Neural cell (in vitro differentiated cells): ENCODE measurements at regions not wholly inside any gene's neighbourhood (a gene's known extent, or its start where the extent isn't known, plus 50 kb on each side); places are given as distances from the start of the nearest gene placed in this dataset.

ENCODE experiments used
- H2AFZ ChIP-seq: fragments of 200-600, 300-800 bp; sonication (generic), shearing (Covaris generic); 2 replicates; pipeline ENCODE4 v1.6.0; 2014; ENCODE audit warnings: low read depth, mild to moderate bottlenecking, antibody characterized with exemption, low read length, moderate library complexity
- H3F3A ChIP-seq: fragments of 200-600 bp; shearing (Covaris generic); 2 replicates; pipeline ENCODE4 v1.6.1; 2016; ENCODE audit warnings: mild to moderate bottlenecking, moderate library complexity, mixed read lengths, antibody characterized with exemption, low read length; ENCODE audit not compliant: insufficient read depth, poor library complexity, severe bottlenecking
- H3K27ac ChIP-seq: fragments of 200-600, 300-800 bp; sonication (generic), shearing (Covaris generic); 2 replicates; pipeline ENCODE4 v1.5.1; 2014; ENCODE audit warnings: mild to moderate bottlenecking, low read length, moderate library complexity
- H3K27me3 ChIP-seq: fragments of 300-800, 200-600 bp; sonication (generic), shearing (Covaris generic); 2 replicates; pipeline ENCODE4 v1.6.0; 2014; ENCODE audit warnings: mild to moderate bottlenecking, low read depth, low read length, moderate library complexity; ENCODE audit not compliant: insufficient read depth
- H3K36me3 ChIP-seq: fragments of 300-800, 200-600 bp; sonication (generic), shearing (Covaris generic); 2 replicates; pipeline ENCODE4 v1.5.1; 2014; ENCODE audit warnings: mild to moderate bottlenecking, antibody characterized with exemption, low read length, moderate library complexity; ENCODE audit not compliant: insufficient read depth
- H3K4me2 ChIP-seq: fragments of 300-800, 200-600 bp; sonication (generic), shearing (Covaris generic); 2 replicates; pipeline ENCODE4 v1.6.0; 2014; ENCODE audit warnings: mild to moderate bottlenecking, low read length
- H3K4me3 ChIP-seq: fragments of 300-800, 200-600 bp; sonication (generic), shearing (Covaris generic); 2 replicates; pipeline ENCODE4 v1.5.1; 2014; ENCODE audit warnings: mild to moderate bottlenecking, low read length, moderate library complexity
- H3K79me2 ChIP-seq: fragments of 200-600 bp; shearing (Covaris generic); replicated peaks from 2 replicates; pipeline ENCODE4 v1.6.0; 2014; ENCODE audit warnings: mild to moderate bottlenecking, low read length, moderate library complexity; ENCODE audit not compliant: insufficient read depth
- H3K9ac ChIP-seq: fragments of 300-800, 200-600 bp; sonication (generic), shearing (Covaris generic); 2 replicates; pipeline ENCODE4 v1.6.1; 2016; ENCODE audit warnings: mild to moderate bottlenecking, low read length, mixed read lengths
- H3K9me2 ChIP-seq: fragments of 200-600 bp; shearing (Covaris generic); 2 replicates; pipeline ENCODE4 v1.6.1; 2016; ENCODE audit warnings: mild to moderate bottlenecking, low read length, mixed read lengths; ENCODE audit not compliant: insufficient read depth
- H3K9me3 ChIP-seq: fragments of 200-600, 300-800 bp; sonication (generic), shearing (Covaris generic); 2 replicates; pipeline ENCODE4 v1.6.1; 2016; ENCODE audit warnings: mild to moderate bottlenecking, mixed run types, low read length, moderate library complexity, mixed read lengths
- H4K20me1 ChIP-seq: fragments of 200-600 bp; shearing (Covaris generic); 2 replicates; pipeline ENCODE4 v1.6.1; 2016; ENCODE audit warnings: mild to moderate bottlenecking, mixed run types; ENCODE audit not compliant: insufficient read depth
- EP300 ChIP-seq: fragments of 450-650 bp; conservative IDR thresholded peaks from 2 replicates; pipeline ENCODE4 v1.6.1; 2014; ENCODE audit warnings: antibody characterized with exemption, mild to moderate bottlenecking, moderate library complexity; ENCODE audit not compliant: poor library complexity, severe bottlenecking
- EZH2 ChIP-seq: fragments of 200-600, 300-800 bp; shearing (Covaris generic), sonication (generic); IDR thresholded peaks from 2 replicates; pipeline ENCODE4 v1.6.1; 2014; ENCODE audit warnings: antibody characterized with exemption, low read length, borderline replicate concordance, mild to moderate bottlenecking; ENCODE audit not compliant: insufficient read depth, poor library complexity, severe bottlenecking
- MXI1 ChIP-seq: fragments of 450-650 bp; conservative IDR thresholded peaks from 2 replicates; pipeline ENCODE4 v1.6.1; 2014; ENCODE audit warnings: antibody characterized with exemption, mild to moderate bottlenecking; ENCODE audit not compliant: poor library complexity, severe bottlenecking
- POLR2AphosphoS5 ChIP-seq: IDR thresholded peaks from 2 replicates; pipeline ENCODE4 v1.6.1; 2012
- RAD21 ChIP-seq: fragments of 450-650 bp; conservative IDR thresholded peaks from 2 replicates; pipeline ENCODE4 v1.6.1; 2014; ENCODE audit warnings: antibody characterized with exemption, mild to moderate bottlenecking, moderate library complexity
- SMC3 ChIP-seq: fragments of 450-650 bp; conservative IDR thresholded peaks from 2 replicates; pipeline ENCODE4 v1.6.1; 2014; ENCODE audit warnings: antibody characterized with exemption, mild to moderate bottlenecking, moderate library complexity; ENCODE audit not compliant: poor library complexity
- TAF1 ChIP-seq: IDR thresholded peaks from 2 replicates; pipeline ENCODE4 v1.6.1; 2012; ENCODE audit warnings: low read depth
- TF ChIP-seq, protein P1 (sequence below): fragments of 450-650 bp; IDR thresholded peaks from 2 replicates; pipeline ENCODE4 v1.5.1; 2014; ENCODE audit warnings: antibody characterized with exemption, mild to moderate bottlenecking, moderate library complexity; ENCODE audit not compliant: poor library complexity, severe bottlenecking
- TF ChIP-seq, protein P2 (sequence below): IDR thresholded peaks from 2 replicates; pipeline ENCODE4 v1.6.1; 2012; ENCODE audit warnings: borderline replicate concordance

DNA sequence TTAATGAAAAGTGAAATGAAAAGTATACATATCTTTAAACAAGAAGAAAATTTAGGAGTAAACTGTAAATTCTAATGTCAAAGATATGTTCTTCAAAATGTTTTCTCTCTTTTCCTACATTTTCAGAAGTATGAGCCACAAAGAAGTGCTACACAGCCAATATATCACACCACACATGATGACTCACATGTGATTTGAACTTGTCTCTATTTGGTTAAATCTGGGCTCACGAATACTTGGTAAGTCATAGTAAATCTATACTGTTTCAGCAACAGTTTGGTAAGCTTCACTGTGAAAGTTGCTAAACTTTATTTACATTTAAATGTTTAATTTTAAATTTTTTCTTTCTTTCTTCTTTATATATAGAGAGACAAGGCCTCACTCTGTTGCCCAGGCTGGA, 380.6 kb upstream of the IGFBP3 start:
- no peak overlapping the region for H3K4me2 ChIP-seq
- no peaks in the 10 kb centered on the region for H3K9me2 ChIP-seq
- no peaks in the 10 kb centered on the region for H3F3A ChIP-seq
- H3K27ac ChIP-seq = no peak overlapping the region
- no peak overlapping the region for H2AFZ ChIP-seq
- TF ChIP-seq MXI1 (no peak), TAF1 (no peak)
- H3K9me3 ChIP-seq = no peaks in the 10 kb centered on the region
- no peaks in the 10 kb centered on the region for H4K20me1 ChIP-seq
- no peak overlapping the region for H3K9ac ChIP-seq
- H3K36me3 ChIP-seq = no peaks in the 10 kb centered on the region
- no peak overlapping the region for H3K4me3 ChIP-seq
- no peaks in the 10 kb centered on the region for H3K27me3 ChIP-seq
- no peaks in the 10 kb centered on the region for H3K79me2 ChIP-seq

- TF ChIP-seq SMC3 = no peak
- TF ChIP-seq MXI1 = no peak
- TF ChIP-seq EZH2 = no peak
- TF ChIP-seq, protein P1, sequence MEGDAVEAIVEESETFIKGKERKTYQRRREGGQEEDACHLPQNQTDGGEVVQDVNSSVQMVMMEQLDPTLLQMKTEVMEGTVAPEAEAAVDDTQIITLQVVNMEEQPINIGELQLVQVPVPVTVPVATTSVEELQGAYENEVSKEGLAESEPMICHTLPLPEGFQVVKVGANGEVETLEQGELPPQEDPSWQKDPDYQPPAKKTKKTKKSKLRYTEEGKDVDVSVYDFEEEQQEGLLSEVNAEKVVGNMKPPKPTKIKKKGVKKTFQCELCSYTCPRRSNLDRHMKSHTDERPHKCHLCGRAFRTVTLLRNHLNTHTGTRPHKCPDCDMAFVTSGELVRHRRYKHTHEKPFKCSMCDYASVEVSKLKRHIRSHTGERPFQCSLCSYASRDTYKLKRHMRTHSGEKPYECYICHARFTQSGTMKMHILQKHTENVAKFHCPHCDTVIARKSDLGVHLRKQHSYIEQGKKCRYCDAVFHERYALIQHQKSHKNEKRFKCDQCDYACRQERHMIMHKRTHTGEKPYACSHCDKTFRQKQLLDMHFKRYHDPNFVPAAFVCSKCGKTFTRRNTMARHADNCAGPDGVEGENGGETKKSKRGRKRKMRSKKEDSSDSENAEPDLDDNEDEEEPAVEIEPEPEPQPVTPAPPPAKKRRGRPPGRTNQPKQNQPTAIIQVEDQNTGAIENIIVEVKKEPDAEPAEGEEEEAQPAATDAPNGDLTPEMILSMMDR = no peak
- TF ChIP-seq POLR2AphosphoS5 = no peak
- TF ChIP-seq, protein P2, sequence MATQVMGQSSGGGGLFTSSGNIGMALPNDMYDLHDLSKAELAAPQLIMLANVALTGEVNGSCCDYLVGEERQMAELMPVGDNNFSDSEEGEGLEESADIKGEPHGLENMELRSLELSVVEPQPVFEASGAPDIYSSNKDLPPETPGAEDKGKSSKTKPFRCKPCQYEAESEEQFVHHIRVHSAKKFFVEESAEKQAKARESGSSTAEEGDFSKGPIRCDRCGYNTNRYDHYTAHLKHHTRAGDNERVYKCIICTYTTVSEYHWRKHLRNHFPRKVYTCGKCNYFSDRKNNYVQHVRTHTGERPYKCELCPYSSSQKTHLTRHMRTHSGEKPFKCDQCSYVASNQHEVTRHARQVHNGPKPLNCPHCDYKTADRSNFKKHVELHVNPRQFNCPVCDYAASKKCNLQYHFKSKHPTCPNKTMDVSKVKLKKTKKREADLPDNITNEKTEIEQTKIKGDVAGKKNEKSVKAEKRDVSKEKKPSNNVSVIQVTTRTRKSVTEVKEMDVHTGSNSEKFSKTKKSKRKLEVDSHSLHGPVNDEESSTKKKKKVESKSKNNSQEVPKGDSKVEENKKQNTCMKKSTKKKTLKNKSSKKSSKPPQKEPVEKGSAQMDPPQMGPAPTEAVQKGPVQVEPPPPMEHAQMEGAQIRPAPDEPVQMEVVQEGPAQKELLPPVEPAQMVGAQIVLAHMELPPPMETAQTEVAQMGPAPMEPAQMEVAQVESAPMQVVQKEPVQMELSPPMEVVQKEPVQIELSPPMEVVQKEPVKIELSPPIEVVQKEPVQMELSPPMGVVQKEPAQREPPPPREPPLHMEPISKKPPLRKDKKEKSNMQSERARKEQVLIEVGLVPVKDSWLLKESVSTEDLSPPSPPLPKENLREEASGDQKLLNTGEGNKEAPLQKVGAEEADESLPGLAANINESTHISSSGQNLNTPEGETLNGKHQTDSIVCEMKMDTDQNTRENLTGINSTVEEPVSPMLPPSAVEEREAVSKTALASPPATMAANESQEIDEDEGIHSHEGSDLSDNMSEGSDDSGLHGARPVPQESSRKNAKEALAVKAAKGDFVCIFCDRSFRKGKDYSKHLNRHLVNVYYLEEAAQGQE = no peak
- TF ChIP-seq TAF1 = no peak
- no peak for TF ChIP-seq RAD21
- TF ChIP-seq EP300 = no peak
- Histone ChIP-seq H3K9ac (no peak overlapping the region), H3K27me3 (no peaks in the 10 kb centered on the region), H2AFZ (no peak overlapping the region), H3K27ac (no peak overlapping the region), H4K20me1 (no peaks in the 10 kb centered on the region), H3F3A (no peaks in the 10 kb centered on the region), H3K9me2 (no peaks in the 10 kb centered on the region), H3K36me3 (no peaks in the 10 kb centered on the region), H3K79me2 (no peaks in the 10 kb centered on the region), H3K9me3 (no peaks in the 10 kb centered on the region), H3K4me3 (no peak overlapping the region), H3K4me2 (no peak overlapping the region)
These were observed 376.4 kb upstream of the IGFBP3 start for GRCh38 chr7:46297515-46297914.

- no peaks in the 10 kb centered on the region for H3K9me3 ChIP-seq
- H3K9ac ChIP-seq = no peak overlapping the region
- no peak overlapping the region for H3K4me3 ChIP-seq
- no peaks in the 10 kb centered on the region for H3K79me2 ChIP-seq
- H3K4me2 ChIP-seq = no peak overlapping the region
- H3K36me3 ChIP-seq = no peaks in the 10 kb centered on the region
- no peak overlapping the region for H3K27ac ChIP-seq
- TF ChIP-seq EZH2 = no peak
- no peak for TF ChIP-seq EP300
- no peak for TF ChIP-seq SMC3
- no peak for TF ChIP-seq TAF1
- no peak for TF ChIP-seq RAD21
- TF ChIP-seq, protein P2 = no peak
- TF ChIP-seq MXI1 = no peak
- TF ChIP-seq POLR2AphosphoS5 = no peak
- TF ChIP-seq, protein P1 = no peak
- H3K27me3 ChIP-seq = no peaks in the 10 kb centered on the region
- H2AFZ ChIP-seq = no peak overlapping the region
- no peaks in the 10 kb centered on the region for H3K9me2 ChIP-seq
- no peaks in the 10 kb centered on the region for H4K20me1 ChIP-seq
- H3F3A ChIP-seq = no peaks in the 10 kb centered on the region
These were observed 375.5 kb upstream of the IGFBP3 start for GRCh38 chr7:46296526-46296925.
